B cell (primary cell): ENCODE measurements at regions not wholly inside any gene's neighbourhood (a gene's known extent, or its start where the extent isn't known, plus 50 kb on each side); places are given as distances from the start of the nearest gene placed in this dataset.

Experiments used
- ATAC-seq: fragments of 200-7000 bp; cut with Tn5 transposase; one replicate; pipeline ENCODE4 v1.10.0; 2021; ENCODE audit warnings: low read depth, mild to moderate bottlenecking, moderate number of reproducible peaks, moderate library complexity
- CTCF ChIA-PET: fragments of 350-600 bp; sonication (Branson Sonifier 250); formaldehyde crosslinking; loops from one replicate; lab custom pipeline; 2021; ENCODE audit warnings: antibody characterized with exemption, inconsistent platforms; lab: Charles Lee
- POLR2A ChIA-PET: fragments of 350-600 bp; sonication (Branson Sonifier 250); formaldehyde crosslinking; loops from one replicate; lab custom pipeline; 2021; ENCODE audit warnings: antibody characterized with exemption; lab: Charles Lee
- DNase-seq: peaks from one replicate; pipeline ENCODE4 v3.0.0; 2013
- H2AFZ ChIP-seq: 2 replicates; pipeline ENCODE4 v1.6.1; 2012; ENCODE audit warnings: mild to moderate bottlenecking, low read depth, low read length; ENCODE audit not compliant: insufficient read depth, poor library complexity, severe bottlenecking
- H3K27ac ChIP-seq, 2 donors: 1 replicate in 1 of 2; 2 replicates in 1 of 2; pipeline ENCODE4 v1.5.1; 2012 to 2013; ENCODE audit warnings: low read length in 2 of 2, mild to moderate bottlenecking in 2 of 2, moderate library complexity in 1 of 2
- H3K27me3 ChIP-seq, 4 experiments: fragments of 200-600 bp in 1 of 4; sonication (generic) in 1 of 4; replicated peaks in 1 of 4; 1 replicate in 2 of 4; 2 replicates in 2 of 4; pipeline versions ENCODE4 v1.6.1 to v1.7.0; 2013 to 2016; ENCODE audit warnings: low read length in 3 of 4, mild to moderate bottlenecking in 2 of 4, mixed read lengths in 1 of 4, moderate library complexity in 1 of 4; ENCODE audit not compliant: insufficient read depth in 4 of 4, control insufficient read depth in 3 of 4; ENCODE audit errors: control extremely low read depth in 1 of 4
- H3K36me3 ChIP-seq, 2 experiments: replicated peaks in 1 of 2; 1 replicate in 1 of 2; 2 replicates in 1 of 2; pipeline versions ENCODE4 v1.6.1 to v1.7.1; 2013; ENCODE audit warnings: low read length in 1 of 2; ENCODE audit not compliant: insufficient read depth in 2 of 2, control insufficient read depth in 1 of 2; ENCODE audit errors: control extremely low read depth in 1 of 2, extremely low read depth in 1 of 2
- H3K4me1 ChIP-seq, 2 donors: fragments of 200-600 bp in 1 of 2; sonication (generic) in 1 of 2; 1 replicate in 1 of 2; 2 replicates in 1 of 2; pipeline versions ENCODE4 v1.5.1 to v1.6.1; 2013 to 2017; ENCODE audit warnings: low read length in 2 of 2; ENCODE audit not compliant: control insufficient read depth in 2 of 2, insufficient read depth in 2 of 2
- H3K4me2 ChIP-seq: replicated peaks from 2 replicates; pipeline ENCODE3; 2012; ENCODE audit warnings: mild to moderate bottlenecking, low read depth, low read length; ENCODE audit not compliant: poor library complexity, severe bottlenecking
- H3K4me3 ChIP-seq, 5 experiments: fragments of 200-600 bp in 1 of 5; sonication (generic) in 1 of 5; 1 replicate in 3 of 5; 2 replicates in 2 of 5; pipeline versions ENCODE4 v1.5.1 to v1.7.0; 2011 to 2016; ENCODE audit warnings: low read length in 4 of 5, mild to moderate bottlenecking in 4 of 5, low read depth in 2 of 5, control low read depth in 1 of 5, moderate library complexity in 1 of 5; ENCODE audit not compliant: insufficient read depth in 1 of 5; ENCODE audit errors: control extremely low read depth in 1 of 5, extremely low read depth in 1 of 5
- H3K79me2 ChIP-seq: fragments of 200-600 bp; sonication (generic); one replicate; pipeline ENCODE4 v1.6.0; 2016; ENCODE audit warnings: low read length; ENCODE audit not compliant: control insufficient read depth, insufficient read depth
- H3K9ac ChIP-seq: fragments of 200-600 bp; sonication (generic); 2 replicates; pipeline ENCODE4 v1.6.1; 2017; ENCODE audit warnings: mild to moderate bottlenecking, low read length, moderate library complexity
- H3K9me3 ChIP-seq, 3 donors: one replicate each; pipeline versions ENCODE4 v1.6.1 to v1.7.1; 2013; ENCODE audit warnings: low read length in 2 of 3; ENCODE audit not compliant: control insufficient read depth in 2 of 3, insufficient read depth in 1 of 3; ENCODE audit errors: control extremely low read depth in 1 of 3
- H4K20me1 ChIP-seq: 2 replicates; pipeline ENCODE4 v1.6.0; 2012; ENCODE audit warnings: mild to moderate bottlenecking, low read length; ENCODE audit not compliant: insufficient read depth, control insufficient read depth, poor library complexity, severe bottlenecking
- H3K27ac Mint-ChIP-seq: one replicate; pipeline ENCODE4 v1.8.0; 2021; ENCODE audit warnings: mixed read lengths
- H3K27me3 Mint-ChIP-seq: one replicate; pipeline ENCODE4 v1.8.0; 2021; ENCODE audit warnings: mixed read lengths
- H3K4me1 Mint-ChIP-seq: one replicate; pipeline ENCODE4 v1.8.0; 2021; ENCODE audit warnings: mixed read lengths
- H3K4me3 Mint-ChIP-seq: one replicate; pipeline ENCODE4 v1.8.0; 2021; ENCODE audit warnings: mixed read lengths
- H3K9me3 Mint-ChIP-seq: one replicate; pipeline ENCODE4 v1.8.0; 2022; ENCODE audit warnings: mixed read lengths; ENCODE audit not compliant: insufficient read depth
- EZH2 ChIP-seq: IDR thresholded peaks from 2 replicates; pipeline ENCODE4 v1.6.1; 2012; ENCODE audit warnings: borderline replicate concordance, low read depth, mild to moderate bottlenecking, moderate library complexity, low read length; ENCODE audit not compliant: insufficient read depth, poor library complexity, severe bottlenecking
- WGBS: methylation state at CpG from one replicate; pipeline ENCODE4 v1.1.5; 2013; ENCODE audit warnings: missing lambda C conversion rate; ENCODE audit not compliant: insufficient coverage; 5-methylcytosine and 5-hydroxymethylcytosine counted together
- intact Hi-C: fragments of 100-400 bp; cut with micrococcal nuclease; formaldehyde crosslinking; loops from one replicate; pipeline ENCODE4 v1.10.0; 2022
- TF ChIP-seq, protein P1 (sequence below): fragments of 200-600 bp; IDR thresholded peaks from one replicate; pipeline ENCODE4 v1.8.0; 2022; ENCODE audit warnings: antibody characterized with exemption, mild to moderate bottlenecking

DNA sequence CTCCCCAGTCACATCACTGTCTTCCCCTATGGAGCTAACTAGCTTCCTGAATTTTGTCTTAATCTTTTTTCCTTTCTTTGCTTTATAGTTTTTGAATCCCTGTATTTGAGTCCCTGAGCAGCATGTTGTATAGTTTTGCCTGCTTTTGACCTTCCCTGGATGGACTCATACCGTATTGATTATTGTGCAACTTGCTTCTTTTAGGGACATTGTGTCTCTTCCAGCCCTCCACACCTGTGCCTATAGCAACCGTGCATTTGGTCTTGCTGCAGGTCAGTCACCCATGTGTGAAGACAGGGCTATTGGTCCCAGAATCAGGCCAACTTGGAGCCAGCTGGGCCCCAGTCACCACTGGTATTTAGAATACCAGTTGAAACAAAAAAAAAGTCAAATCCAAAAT lies 158.9 kb upstream of the ADCY1 start:
- WGBS: 92% methylated on average over 2 of the region's 2 CpGs
- ATAC-seq: no peak
- POLR2A ChIA-PET: no interaction called here
- Histone ChIP-seq H3K9ac (no peak overlapping the region), H3K4me3 (no peak overlapping the region), H3K27ac (no peak overlapping the region), H3K4me2 (no peak overlapping the region), H3K79me2 (no peaks in the 10 kb centered on the region), H3K9me3 (peaks cover 0 to 14% (median 0%) of the 10 kb centered on the region in 3 donors), H3K27me3 (no peaks in the 10 kb centered on the region), H2AFZ (no peak overlapping the region), H3K36me3 (no peaks in the 10 kb centered on the region), H3K4me1 (no peaks in the 10 kb centered on the region), H4K20me1 (no peaks in the 10 kb centered on the region)
- H3K9me3 Mint-ChIP-seq: peaks cover 4% of the 10 kb centered on the region
- TF ChIP-seq, protein P1, sequence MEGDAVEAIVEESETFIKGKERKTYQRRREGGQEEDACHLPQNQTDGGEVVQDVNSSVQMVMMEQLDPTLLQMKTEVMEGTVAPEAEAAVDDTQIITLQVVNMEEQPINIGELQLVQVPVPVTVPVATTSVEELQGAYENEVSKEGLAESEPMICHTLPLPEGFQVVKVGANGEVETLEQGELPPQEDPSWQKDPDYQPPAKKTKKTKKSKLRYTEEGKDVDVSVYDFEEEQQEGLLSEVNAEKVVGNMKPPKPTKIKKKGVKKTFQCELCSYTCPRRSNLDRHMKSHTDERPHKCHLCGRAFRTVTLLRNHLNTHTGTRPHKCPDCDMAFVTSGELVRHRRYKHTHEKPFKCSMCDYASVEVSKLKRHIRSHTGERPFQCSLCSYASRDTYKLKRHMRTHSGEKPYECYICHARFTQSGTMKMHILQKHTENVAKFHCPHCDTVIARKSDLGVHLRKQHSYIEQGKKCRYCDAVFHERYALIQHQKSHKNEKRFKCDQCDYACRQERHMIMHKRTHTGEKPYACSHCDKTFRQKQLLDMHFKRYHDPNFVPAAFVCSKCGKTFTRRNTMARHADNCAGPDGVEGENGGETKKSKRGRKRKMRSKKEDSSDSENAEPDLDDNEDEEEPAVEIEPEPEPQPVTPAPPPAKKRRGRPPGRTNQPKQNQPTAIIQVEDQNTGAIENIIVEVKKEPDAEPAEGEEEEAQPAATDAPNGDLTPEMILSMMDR: no peak
- no peak for TF ChIP-seq EZH2
- intact Hi-C loops: no loop called here
- no peak for DNase-seq
- no peaks in the 10 kb centered on the region for H3K4me1 Mint-ChIP-seq
- no peak overlapping the region for H3K4me3 Mint-ChIP-seq
- CTCF ChIA-PET: no interaction called here
- peaks cover 7% of the 10 kb centered on the region for H3K27me3 Mint-ChIP-seq
- H3K27ac Mint-ChIP-seq: no peak overlapping the region

GRCh38 chr7:45416846-45417245 lies 157.3 kb upstream of the ADCY1 start:
- H3K9me3 Mint-ChIP-seq: no peaks in the 10 kb centered on the region
- peaks cover 13% of the 10 kb centered on the region for H3K27me3 Mint-ChIP-seq
- H3K4me3 ChIP-seq: no peak overlapping the region
- no peak overlapping the region for H3K4me3 Mint-ChIP-seq
- DNase-seq (no peak), ATAC-seq (no peak)
- no peak overlapping the region for H3K4me2 ChIP-seq
- no peaks in the 10 kb centered on the region for H3K4me1 ChIP-seq
- H3K27me3 ChIP-seq: no peaks in the 10 kb centered on the region
- H3K36me3 ChIP-seq: no peaks in the 10 kb centered on the region
- no peak overlapping the region for H2AFZ ChIP-seq
- no peak overlapping the region for H3K27ac Mint-ChIP-seq
- H3K4me1 Mint-ChIP-seq: no peaks in the 10 kb centered on the region
- CTCF ChIA-PET: no interaction called here
- H3K27ac ChIP-seq: no peak overlapping the region
- H3K79me2 ChIP-seq: no peaks in the 10 kb centered on the region
- H4K20me1 ChIP-seq: no peaks in the 10 kb centered on the region
- POLR2A ChIA-PET: no interaction called here
- WGBS: no CpG with 5 or more reads among the region's 1 CpG
- no peak overlapping the region for H3K9ac ChIP-seq
- TF ChIP-seq EZH2: no peak
- TF ChIP-seq, protein P1: no peak
- intact Hi-C loops: no loop called here
- H3K9me3 ChIP-seq: peaks cover 0 to 6% (median 0%) of the 10 kb centered on the region in 3 donors
